Natural killer cell (primary cell): ENCODE measurements at regions not wholly inside any gene's neighbourhood (a gene's known extent, or its start where the extent isn't known, plus 50 kb on each side); places are given as distances from the start of the nearest gene placed in this dataset.

Source experiments
- ATAC-seq, 3 donors: fragments of 150-1000 bp in 2 of 3; fragments of 200-7000 bp in 1 of 3; cut with Tn5 transposase; 1 replicate in 1 of 3; 2 replicates in 2 of 3; pipeline ENCODE4 v1.10.0; 2021; ENCODE audit warnings: mild to moderate bottlenecking in 2 of 3, moderate library complexity in 2 of 3
- DNase-seq, 2 donors: peaks; one replicate each; pipeline versions ENCODE4 v3.0.0 to v3.0.0-alpha.2; 2013 to 2021; ENCODE audit warnings: mixed read lengths in 1 of 2
- H3K27ac ChIP-seq: one replicate; pipeline ENCODE4 v1.5.1; 2013; ENCODE audit warnings: mild to moderate bottlenecking, low read length
- H3K27me3 ChIP-seq: one replicate; pipeline ENCODE4 v1.6.1; 2013; ENCODE audit warnings: low read length; ENCODE audit not compliant: control insufficient read depth, insufficient read depth
- H3K36me3 ChIP-seq: one replicate; pipeline ENCODE4 v1.6.1; 2013; ENCODE audit warnings: low read length; ENCODE audit not compliant: control insufficient read depth, insufficient read depth
- H3K4me1 ChIP-seq: one replicate; pipeline ENCODE4 v1.6.1; 2013; ENCODE audit warnings: low read length; ENCODE audit not compliant: control insufficient read depth, insufficient read depth
- H3K4me3 ChIP-seq: one replicate; pipeline ENCODE4 v1.5.1; 2013; ENCODE audit warnings: low read length
- H3K9me3 ChIP-seq: one replicate; pipeline ENCODE4 v1.6.1; 2013; ENCODE audit warnings: low read length; ENCODE audit not compliant: control insufficient read depth, insufficient read depth
- H3K27ac Mint-ChIP-seq, 2 donors: one replicate each; pipeline ENCODE4 v1.8.0; 2022; ENCODE audit warnings: mild to moderate bottlenecking in 2 of 2, mixed read lengths in 2 of 2, moderate library complexity in 1 of 2
- H3K27me3 Mint-ChIP-seq, 2 donors: one replicate each; pipeline ENCODE4 v1.8.0; 2022; ENCODE audit warnings: low read depth in 2 of 2, mixed read lengths in 2 of 2
- H3K36me3 Mint-ChIP-seq: one replicate; pipeline ENCODE4 v1.8.0; 2022; ENCODE audit warnings: mixed read lengths
- H3K4me1 Mint-ChIP-seq, 2 donors: one replicate each; pipeline ENCODE4 v1.8.0; 2022; ENCODE audit warnings: mixed read lengths in 2 of 2
- H3K4me3 Mint-ChIP-seq: one replicate; pipeline ENCODE4 v1.8.0; 2022; ENCODE audit warnings: mild to moderate bottlenecking, moderate library complexity, mixed read lengths
- H3K9me3 Mint-ChIP-seq, 2 donors: one replicate each; pipeline ENCODE4 v1.8.0; 2022; ENCODE audit warnings: mixed read lengths in 2 of 2
- WGBS: methylation state at CpG from one replicate; pipeline ENCODE4 v1.1.7; 2013; ENCODE audit warnings: missing lambda C conversion rate; ENCODE audit not compliant: insufficient coverage; 5-methylcytosine and 5-hydroxymethylcytosine counted together
- intact Hi-C: fragments of 100-400 bp; cut with micrococcal nuclease; formaldehyde crosslinking; loops from one replicate; pipeline ENCODE4 v1.14.2; 2022
- TF ChIP-seq, protein P1 (sequence below): fragments of 200-600 bp; IDR thresholded peaks from one replicate; pipeline ENCODE4 v1.8.0; 2022; ENCODE audit warnings: antibody characterized with exemption

GRCh38 chr13:72168126-72168855, 301.3 kb upstream of the DACH1 start:
- no peak overlapping the region for H3K4me3 Mint-ChIP-seq
- H3K4me1 Mint-ChIP-seq, result no peaks in the 10 kb centered on the region
- WGBS, result 30% methylated on average over 7 of the region's 8 CpGs
- H3K27ac ChIP-seq, result no peak overlapping the region
- H3K27me3 ChIP-seq, result no peaks in the 10 kb centered on the region
- no peak overlapping the region for H3K27ac Mint-ChIP-seq
- H3K9me3 Mint-ChIP-seq, result peaks cover 2 to 13% of the 10 kb centered on the region in 2 donors
- H3K4me3 ChIP-seq, result no peak overlapping the region
- no peaks in the 10 kb centered on the region for H3K9me3 ChIP-seq
- no peaks in the 10 kb centered on the region for H3K36me3 ChIP-seq
- no peak for ATAC-seq
- intact Hi-C loops, result no loop called here
- H3K4me1 ChIP-seq, result no peaks in the 10 kb centered on the region
- TF ChIP-seq, protein P1, sequence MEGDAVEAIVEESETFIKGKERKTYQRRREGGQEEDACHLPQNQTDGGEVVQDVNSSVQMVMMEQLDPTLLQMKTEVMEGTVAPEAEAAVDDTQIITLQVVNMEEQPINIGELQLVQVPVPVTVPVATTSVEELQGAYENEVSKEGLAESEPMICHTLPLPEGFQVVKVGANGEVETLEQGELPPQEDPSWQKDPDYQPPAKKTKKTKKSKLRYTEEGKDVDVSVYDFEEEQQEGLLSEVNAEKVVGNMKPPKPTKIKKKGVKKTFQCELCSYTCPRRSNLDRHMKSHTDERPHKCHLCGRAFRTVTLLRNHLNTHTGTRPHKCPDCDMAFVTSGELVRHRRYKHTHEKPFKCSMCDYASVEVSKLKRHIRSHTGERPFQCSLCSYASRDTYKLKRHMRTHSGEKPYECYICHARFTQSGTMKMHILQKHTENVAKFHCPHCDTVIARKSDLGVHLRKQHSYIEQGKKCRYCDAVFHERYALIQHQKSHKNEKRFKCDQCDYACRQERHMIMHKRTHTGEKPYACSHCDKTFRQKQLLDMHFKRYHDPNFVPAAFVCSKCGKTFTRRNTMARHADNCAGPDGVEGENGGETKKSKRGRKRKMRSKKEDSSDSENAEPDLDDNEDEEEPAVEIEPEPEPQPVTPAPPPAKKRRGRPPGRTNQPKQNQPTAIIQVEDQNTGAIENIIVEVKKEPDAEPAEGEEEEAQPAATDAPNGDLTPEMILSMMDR, result no peak
- H3K27me3 Mint-ChIP-seq, result no peaks in the 10 kb centered on the region
- no peak for DNase-seq
- H3K36me3 Mint-ChIP-seq, result no peaks in the 10 kb centered on the region

DNA sequence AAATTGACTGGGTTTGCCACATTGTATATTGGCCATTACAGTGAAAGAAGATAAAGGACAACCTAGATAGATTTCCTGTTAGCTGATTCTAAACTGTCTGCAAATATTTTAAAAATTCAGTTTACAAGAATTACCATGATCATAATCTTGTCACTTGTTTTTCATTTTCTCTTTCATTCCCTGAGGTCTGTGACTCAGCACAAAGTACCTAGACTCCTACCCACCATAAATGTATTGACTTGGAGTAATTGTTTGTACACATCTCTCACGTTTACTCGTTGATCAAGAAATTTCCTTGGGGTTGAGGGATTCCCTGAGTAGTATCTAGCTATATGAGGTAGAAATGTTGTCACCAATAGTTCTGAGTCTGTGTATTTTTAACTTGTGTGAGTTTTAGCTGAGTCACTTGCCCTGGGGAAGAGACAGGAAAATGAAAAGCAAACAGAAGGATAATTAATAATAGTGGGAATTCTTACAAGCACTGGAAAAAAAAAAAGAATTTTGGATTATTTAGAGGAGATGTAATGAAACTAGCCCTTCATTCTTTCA, 299.2 kb upstream of the DACH1 start:
- no peaks in the 10 kb centered on the region for H3K4me1 Mint-ChIP-seq
- WGBS, result 17% methylated on average over 1 of the region's 2 CpGs
- no peaks in the 10 kb centered on the region for H3K36me3 Mint-ChIP-seq
- H3K27ac Mint-ChIP-seq, result no peak overlapping the region
- H3K9me3 Mint-ChIP-seq, result peaks cover 2 to 13% of the 10 kb centered on the region in 2 donors
- Histone ChIP-seq H3K4me1 (no peaks in the 10 kb centered on the region), H3K27ac (no peak overlapping the region), H3K27me3 (no peaks in the 10 kb centered on the region), H3K4me3 (no peak overlapping the region), H3K9me3 (no peaks in the 10 kb centered on the region), H3K36me3 (no peaks in the 10 kb centered on the region)
- TF ChIP-seq, protein P1, result no peak
- no peaks in the 10 kb centered on the region for H3K27me3 Mint-ChIP-seq
- intact Hi-C loops, result no loop called here
- no peak for DNase-seq
- ATAC-seq, result no peak
- no peak overlapping the region for H3K4me3 Mint-ChIP-seq

- Histone ChIP-seq H3K9me3 (no peaks in the 10 kb centered on the region), H3K36me3 (no peaks in the 10 kb centered on the region), H3K27me3 (no peaks in the 10 kb centered on the region), H3K4me3 (no peak overlapping the region), H3K27ac (no peak overlapping the region), H3K4me1 (no peaks in the 10 kb centered on the region)
- H3K4me3 Mint-ChIP-seq, result no peak overlapping the region
- H3K9me3 Mint-ChIP-seq, result peaks cover 4 to 13% of the 10 kb centered on the region in 2 donors
- no CpG with 5 or more reads among the region's 1 CpG for WGBS
- intact Hi-C loops, result no loop called here
- H3K4me1 Mint-ChIP-seq, result no peaks in the 10 kb centered on the region
- no peak overlapping the region for H3K27ac Mint-ChIP-seq
- no peaks in the 10 kb centered on the region for H3K36me3 Mint-ChIP-seq
- TF ChIP-seq, protein P1, result no peak
- ATAC-seq (no peak), DNase-seq (no peak)
- no peaks in the 10 kb centered on the region for H3K27me3 Mint-ChIP-seq
Measured at GRCh38 chr13:72165276-72165675, 298.3 kb upstream of the DACH1 start.

DNA sequence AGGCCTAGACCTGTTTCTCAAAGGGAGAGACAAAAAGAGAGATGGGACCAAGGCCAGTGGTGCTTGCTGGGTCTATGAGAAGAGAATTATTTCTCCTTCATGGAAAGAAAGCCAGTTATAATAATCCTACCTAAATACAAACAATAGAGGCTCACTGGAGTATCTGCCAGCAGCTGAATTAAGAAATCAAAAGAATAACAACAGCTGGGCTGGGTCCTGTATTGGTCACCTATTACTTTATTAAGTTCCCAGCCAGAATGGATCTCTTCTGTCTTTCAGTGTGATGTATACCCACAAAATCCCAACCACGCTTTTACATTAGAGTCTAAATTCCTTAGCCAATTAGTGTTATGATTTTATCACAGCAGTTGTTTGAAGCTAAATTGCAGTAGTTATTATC, 297.8 kb upstream of the DACH1 start:
- H3K27ac Mint-ChIP-seq, result no peak overlapping the region

More for the DNA sequence above, 297.8 kb upstream of the DACH1 start:
- ATAC-seq (no peak), DNase-seq (no peak)
- no peaks in the 10 kb centered on the region for H3K4me1 ChIP-seq
- no peaks in the 10 kb centered on the region for H3K36me3 Mint-ChIP-seq
- H3K27ac ChIP-seq, result no peak overlapping the region
- TF ChIP-seq, protein P1, result no peak
- H3K4me3 Mint-ChIP-seq, result no peak overlapping the region
- intact Hi-C loops, result no loop called here
- H3K36me3 ChIP-seq, result no peaks in the 10 kb centered on the region
- no peaks in the 10 kb centered on the region for H3K9me3 ChIP-seq
- no peaks in the 10 kb centered on the region for H3K27me3 Mint-ChIP-seq
- H3K4me3 ChIP-seq, result no peak overlapping the region
- H3K9me3 Mint-ChIP-seq, result peaks cover 4 to 13% of the 10 kb centered on the region in 2 donors
- H3K27me3 ChIP-seq, result no peaks in the 10 kb centered on the region
- no peaks in the 10 kb centered on the region for H3K4me1 Mint-ChIP-seq
- 50% methylated on average over 1 of the region's 1 CpG for WGBS
